ENCODE measurements at regions not wholly inside any gene's neighbourhood (a gene's known extent, or its start where the extent isn't known, plus 50 kb on each side); places are given as distances from the start of the nearest gene placed in this dataset.

GRCh38 chr11:92766698-92767097 is 202.8 kb upstream of the MTNR1B start:
- Mint-ChIP-seq H3K4me1 (peaks cover 22 to 25% of the 10 kb centered on the region in 2 experiments), H3K36me3 (ENCODE audit: insufficient read depth in 1 of 3, low read depth in 3 of 3) (peaks cover 0 to 6% (median 0%) of the 10 kb centered on the region in 3 experiments; a peak in 3 of 7 replicates), H3K4me3 (no peak overlapping the region), H3K27me3 (ENCODE audit: low read depth) (no peaks in the 10 kb centered on the region), H3K27ac (no peak overlapping the region; a peak in 1 of 7 replicates), H3K9me3 (no peaks in the 10 kb centered on the region)
- Histone ChIP-seq H3K79me2 (ENCODE audit: insufficient read depth, low read length) (no peaks in the 10 kb centered on the region), H4K8ac (replicated peaks; ENCODE audit: insufficient read length, low read depth, low read length) (no peak overlapping the region), H2BK120ac (ENCODE audit: low read depth, low read length, poor library complexity, severe bottlenecking) (no peak overlapping the region), H3K9ac (ENCODE audit: extremely low read depth, insufficient read length, low read length) (no peak overlapping the region), H3T11ph (ENCODE audit: low read length) (no peak overlapping the region), H3K4me1 (ENCODE audit: insufficient read depth, low read length) (no peaks in the 10 kb centered on the region), H2AK5ac (ENCODE audit: insufficient read length, low read length) (no peak overlapping the region), H3K4me2 (ENCODE audit: insufficient read depth, insufficient read length, low read length) (no peak overlapping the region), H3K27ac (ENCODE audit: insufficient read length, low read depth, low read length) (no peak overlapping the region), H4K5ac (ENCODE audit: insufficient read length, low read depth, low read length) (no peak overlapping the region), H2BK5ac (ENCODE audit: insufficient read length, low read length) (no peak overlapping the region), H3K23me2 (ENCODE audit: insufficient read length, low read depth, low read length, poor library complexity, severe bottlenecking) (no peaks in the 10 kb centered on the region), H3K9me3 (ENCODE audit: control insufficient read depth, low read depth, low read length) (no peaks in the 10 kb centered on the region), H2BK12ac (ENCODE audit: insufficient read length, low read depth, low read length) (no peak overlapping the region), H2BK20ac (ENCODE audit: low read depth, low read length, poor library complexity, severe bottlenecking) (no peak overlapping the region), H3K23ac (ENCODE audit: insufficient read length, low read depth, low read length) (no peak overlapping the region), H3K4ac (ENCODE audit: low read depth, low read length) (no peak overlapping the region), H2BK15ac (ENCODE audit: low read depth, low read length) (no peak overlapping the region), H3K18ac (ENCODE audit: insufficient read length, low read depth, low read length) (no peak overlapping the region), H3K14ac (ENCODE audit: insufficient read depth, low read length) (no peak overlapping the region), H4K91ac (ENCODE audit: insufficient read length, low read depth, low read length) (no peak overlapping the region), H3K27me3 (ENCODE audit: insufficient read depth, low read length) (no peaks in the 10 kb centered on the region), H4K20me1 (ENCODE audit: control insufficient read depth, insufficient read depth, insufficient read length) (no peaks in the 10 kb centered on the region), H3K79me1 (ENCODE audit: insufficient read depth, low read depth, low read length, poor library complexity, severe bottlenecking) (no peaks in the 10 kb centered on the region), H2AFZ (ENCODE audit: low read length) (no peak overlapping the region), H3K56ac (ENCODE audit: insufficient read length, low read depth, low read length) (no peak overlapping the region)
- no peak for DNase-seq
- no CpG with 5 or more reads among the region's 7 CpGs for WGBS (ENCODE audit: extremely low coverage, insufficient read length, low lambda C conversion rate)
- no peak for TF ChIP-seq CTCF (conservative IDR thresholded peaks at IDR 0.05)
